Neural progenitor cell (in vitro differentiated cells): ENCODE measurements at regions not wholly inside any gene's neighbourhood (a gene's known extent, or its start where the extent isn't known, plus 50 kb on each side); places are given as distances from the start of the nearest gene placed in this dataset.
A peak's percentile ranks its signal among the peaks of the same experiment; 100 is the strongest.

Source experiments
- DNase-seq: peaks from one replicate; pipeline ENCODE4 v3.0.0-alpha.2; 2016; ENCODE audit warnings: low spot score
- H2AFZ ChIP-seq: fragments of 200-600 bp; sonication (generic); replicated peaks from 2 replicates; pipeline ENCODE4 v1.6.1; 2016; ENCODE audit warnings: antibody characterized with exemption
- H3F3A ChIP-seq: fragments of 200-600 bp; sonication (generic); 2 replicates; pipeline ENCODE4 v1.6.1; 2016; ENCODE audit warnings: antibody characterized with exemption, low read depth
- H3K27ac ChIP-seq: fragments of 200-600 bp; sonication (generic); 2 replicates; pipeline ENCODE4 v1.5.1; 2016; ENCODE audit warnings: mild to moderate bottlenecking
- H3K27me3 ChIP-seq: fragments of 200-600 bp; sonication (generic); 2 replicates; pipeline ENCODE4 v1.6.1; 2016; ENCODE audit warnings: mild to moderate bottlenecking, moderate library complexity
- H3K36me3 ChIP-seq: fragments of 200-600 bp; sonication (generic); 2 replicates; pipeline ENCODE4 v1.5.1; 2016
- H3K4me1 ChIP-seq: fragments of 200-600 bp; sonication (generic); 2 replicates; pipeline ENCODE4 v1.6.1; 2016; ENCODE audit warnings: mixed run types
- H3K4me2 ChIP-seq: fragments of 200-600 bp; sonication (generic); 2 replicates; pipeline ENCODE4 v1.6.1; 2016
- H3K4me3 ChIP-seq: fragments of 200-600 bp; sonication (generic); 2 replicates; pipeline ENCODE4 v1.5.1; 2016
- H3K79me2 ChIP-seq: fragments of 200-600 bp; sonication (generic); 2 replicates; pipeline ENCODE4 v1.6.1; 2016; ENCODE audit warnings: low read depth
- H3K9ac ChIP-seq: fragments of 200-600 bp; sonication (generic); 2 replicates; pipeline ENCODE4 v1.6.1; 2016
- H3K9me3 ChIP-seq: fragments of 200-600 bp; sonication (generic); 2 replicates; pipeline ENCODE4 v1.5.1; 2016; ENCODE audit warnings: low read depth
- H4K20me1 ChIP-seq: fragments of 200-600 bp; sonication (generic); 2 replicates; pipeline ENCODE4 v1.6.1; 2016; ENCODE audit warnings: low read depth
- H3K27ac Mint-ChIP-seq: 3 replicates; pipeline ENCODE4 v1.8.0; 2021; ENCODE audit warnings: mixed read lengths
- H3K27me3 Mint-ChIP-seq: 2 replicates; pipeline ENCODE4 v1.8.0; 2022; ENCODE audit warnings: low read depth, mild to moderate bottlenecking, inconsistent platforms, moderate library complexity, mixed read lengths; ENCODE audit not compliant: insufficient read depth
- H3K36me3 Mint-ChIP-seq: 3 replicates; pipeline ENCODE4 v1.8.0; 2021; ENCODE audit warnings: mixed read lengths
- H3K4me1 Mint-ChIP-seq: 3 replicates; pipeline ENCODE4 v1.8.0; 2021; ENCODE audit warnings: mixed read lengths
- H3K4me3 Mint-ChIP-seq: 3 replicates; pipeline ENCODE4 v1.8.0; 2021; ENCODE audit warnings: mild to moderate bottlenecking, moderate library complexity, mixed read lengths
- H3K9me3 Mint-ChIP-seq: 3 replicates; pipeline ENCODE4 v1.8.0; 2020; ENCODE audit warnings: mixed read lengths
- CTCF ChIP-seq: fragments of 200-600 bp; sonication (generic); IDR thresholded peaks from 2 replicates; pipeline ENCODE4 v1.5.1; 2017; ENCODE audit warnings: antibody characterized with exemption, mild to moderate bottlenecking
- EZH2 ChIP-seq: fragments of 200-600 bp; sonication (generic); IDR thresholded peaks from 2 replicates; pipeline ENCODE4 v1.6.1; 2017; ENCODE audit warnings: antibody characterized with exemption, mild to moderate bottlenecking, moderate library complexity
- EZH2phosphoT487 ChIP-seq: fragments of 200-600 bp; sonication (generic); IDR thresholded peaks from 2 replicates; pipeline ENCODE4 v1.6.1; 2017; ENCODE audit warnings: antibody characterized with exemption

- Mint-ChIP-seq H3K4me1 (no peaks in the 10 kb centered on the region), H3K27ac (no peak overlapping the region), H3K36me3 (no peaks in the 10 kb centered on the region), H3K27me3 (no peaks in the 10 kb centered on the region), H3K9me3 (no peaks in the 10 kb centered on the region), H3K4me3 (no peak overlapping the region)
- no peak overlapping the region for H3K27ac ChIP-seq
- no peaks in the 10 kb centered on the region for H3K79me2 ChIP-seq
- no peak overlapping the region for H3K4me2 ChIP-seq
- DNase-seq: peak; percentile 59
- peak overlapping the region; percentile 93 for H2AFZ ChIP-seq
- no peaks in the 10 kb centered on the region for H3K36me3 ChIP-seq
- no peaks in the 10 kb centered on the region for H3K9me3 ChIP-seq
- no peaks in the 10 kb centered on the region for H4K20me1 ChIP-seq
- no peak overlapping the region for H3K4me3 ChIP-seq
- no peaks in the 10 kb centered on the region for H3F3A ChIP-seq
- TF ChIP-seq CTCF (peak; percentile 76), EZH2phosphoT487 (no peak), EZH2 (no peak)
- H3K9ac ChIP-seq: no peak overlapping the region
- no peaks in the 10 kb centered on the region for H3K27me3 ChIP-seq
- H3K4me1 ChIP-seq: no peaks in the 10 kb centered on the region
These were observed 394.4 kb upstream of the ADGRL3 start for GRCh38 chr4:60805500-60806313.

- no peak for DNase-seq
- H3K4me3 Mint-ChIP-seq: no peak overlapping the region
These were observed 391.2 kb upstream of the ADGRL3 start for GRCh38 chr4:60808726-60809485.

GRCh38 chr4:60809486-60809800 lies 390.7 kb upstream of the ADGRL3 start:
- Histone ChIP-seq H3K4me1 (no peaks in the 10 kb centered on the region), H3K27me3 (no peaks in the 10 kb centered on the region), H3K36me3 (no peaks in the 10 kb centered on the region), H3K4me3 (no peak overlapping the region), H4K20me1 (no peaks in the 10 kb centered on the region), H3K79me2 (no peaks in the 10 kb centered on the region), H3F3A (no peaks in the 10 kb centered on the region), H3K9ac (no peak overlapping the region), H3K9me3 (no peaks in the 10 kb centered on the region), H3K4me2 (no peak overlapping the region), H3K27ac (no peak overlapping the region), H2AFZ (no peak overlapping the region)
- Mint-ChIP-seq H3K4me1 (no peaks in the 10 kb centered on the region), H3K4me3 (no peak overlapping the region), H3K27me3 (no peaks in the 10 kb centered on the region), H3K27ac (no peak overlapping the region), H3K9me3 (no peaks in the 10 kb centered on the region), H3K36me3 (no peaks in the 10 kb centered on the region)
- no peak for DNase-seq
- TF ChIP-seq EZH2phosphoT487 (no peak), EZH2 (no peak), CTCF (no peak)

More at GRCh38 chr4:60808726-60809485, 391.2 kb upstream of the ADGRL3 start:
- Mint-ChIP-seq H3K36me3 (no peaks in the 10 kb centered on the region), H3K27me3 (no peaks in the 10 kb centered on the region), H3K27ac (no peak overlapping the region), H3K9me3 (no peaks in the 10 kb centered on the region), H3K4me1 (no peaks in the 10 kb centered on the region)
- no peaks in the 10 kb centered on the region for H3K79me2 ChIP-seq
- no peak overlapping the region for H3K4me3 ChIP-seq
- H3K27ac ChIP-seq: no peak overlapping the region
- no peaks in the 10 kb centered on the region for H3F3A ChIP-seq
- no peaks in the 10 kb centered on the region for H3K27me3 ChIP-seq
- no peak overlapping the region for H3K4me2 ChIP-seq
- H3K4me1 ChIP-seq: no peaks in the 10 kb centered on the region
- no peaks in the 10 kb centered on the region for H4K20me1 ChIP-seq
- no peak overlapping the region for H3K9ac ChIP-seq
- no peak for TF ChIP-seq EZH2phosphoT487
- no peak overlapping the region for H2AFZ ChIP-seq
- no peaks in the 10 kb centered on the region for H3K36me3 ChIP-seq
- no peaks in the 10 kb centered on the region for H3K9me3 ChIP-seq

- Mint-ChIP-seq H3K9me3 (no peaks in the 10 kb centered on the region), H3K27me3 (no peaks in the 10 kb centered on the region), H3K4me3 (no peak overlapping the region), H3K27ac (no peak overlapping the region), H3K4me1 (no peaks in the 10 kb centered on the region), H3K36me3 (no peaks in the 10 kb centered on the region)
- no peaks in the 10 kb centered on the region for H3K4me1 ChIP-seq
- no peak overlapping the region for H3K4me2 ChIP-seq
- H3K9me3 ChIP-seq: no peaks in the 10 kb centered on the region
- H3K27ac ChIP-seq: no peak overlapping the region
- no peak overlapping the region for H2AFZ ChIP-seq
- no peak overlapping the region for H3K9ac ChIP-seq
- no peaks in the 10 kb centered on the region for H4K20me1 ChIP-seq
- no peak overlapping the region for H3K4me3 ChIP-seq
- TF ChIP-seq EZH2 (no peak), EZH2phosphoT487 (no peak), CTCF (no peak)
- no peaks in the 10 kb centered on the region for H3K79me2 ChIP-seq
- no peaks in the 10 kb centered on the region for H3K36me3 ChIP-seq
- no peaks in the 10 kb centered on the region for H3F3A ChIP-seq
- no peaks in the 10 kb centered on the region for H3K27me3 ChIP-seq
- no peak for DNase-seq
These were observed 387.3 kb upstream of the ADGRL3 start for GRCh38 chr4:60812811-60813210.
